ENCODE measurements at regions not wholly inside any gene's neighbourhood (a gene's known extent, or its start where the extent isn't known, plus 50 kb on each side); places are given as distances from the start of the nearest gene placed in this dataset.
"Not testable (repeated sequence)": the region's sequence is repeated elsewhere in the genome, so short reads cannot be mapped to it uniquely, and the experiment has no call there.

- DNase-seq (ENCODE audit: low read depth) = no peak
Measured at GRCh38 chr10:6729071-6729774, 149.1 kb upstream of the PRKCQ start.

GRCh38 chr10:6726924-6727323, 146.8 kb upstream of the PRKCQ start:
- no peak for DNase-seq (ENCODE audit: low read depth)

GRCh38 chr10:6722616-6723004, 142.5 kb upstream of the PRKCQ start:
- no peak for DNase-seq (ENCODE audit: low read depth)

GRCh38 chr10:6721964-6722615, 142.0 kb upstream of the PRKCQ start:
- no peak for DNase-seq (ENCODE audit: low read depth)

- no peak for DNase-seq (ENCODE audit: low read depth)
Measured at GRCh38 chr10:6721480-6721879, 141.4 kb upstream of the PRKCQ start.

GRCh38 chr10:6719561-6719960, 139.5 kb upstream of the PRKCQ start:
- DNase-seq (ENCODE audit: low read depth) = no peak

GRCh38 chr10:6718550-6718949, 138.5 kb upstream of the PRKCQ start:
- DNase-seq (ENCODE audit: low read depth) = no peak

GRCh38 chr10:6716516-6716915, 136.4 kb upstream of the PRKCQ start:
- no peak for DNase-seq (ENCODE audit: low read depth)

- no peak for DNase-seq (ENCODE audit: low read depth)
Measured at GRCh38 chr10:6713716-6714115, 133.6 kb upstream of the PRKCQ start.

GRCh38 chr10:6713120-6713519, 133.0 kb upstream of the PRKCQ start:
- DNase-seq (ENCODE audit: low read depth) = no peak

GRCh38 chr10:6711881-6712280, 131.8 kb upstream of the PRKCQ start:
- no peak for DNase-seq (ENCODE audit: low read depth)

- no peak for DNase-seq (ENCODE audit: low read depth)
Measured at GRCh38 chr10:6711408-6711841, 131.3 kb upstream of the PRKCQ start.

GRCh38 chr10:6707352-6707751, 127.3 kb upstream of the PRKCQ start:
- DNase-seq (ENCODE audit: low read depth) = no peak

- no peak for DNase-seq (ENCODE audit: low read depth)
Measured at GRCh38 chr10:6706725-6707124, 126.6 kb upstream of the PRKCQ start.

- no peak for DNase-seq (ENCODE audit: low read depth)
Measured at GRCh38 chr10:6704896-6705295, 124.8 kb upstream of the PRKCQ start.

- not testable (repeated sequence) for DNase-seq (ENCODE audit: low read depth)
Measured at GRCh38 chr10:6702833-6703232, 122.8 kb upstream of the PRKCQ start.

- no peak for DNase-seq (ENCODE audit: low read depth)
Measured at GRCh38 chr10:6702030-6702429, 122.0 kb upstream of the PRKCQ start.

- DNase-seq (ENCODE audit: low read depth) = peak; percentile 2
Measured at GRCh38 chr10:6701289-6701688, 121.2 kb upstream of the PRKCQ start.

GRCh38 chr10:6700066-6700465, 120.0 kb upstream of the PRKCQ start:
- no peak for DNase-seq (ENCODE audit: low read depth)

- no peak for DNase-seq (ENCODE audit: low read depth)
Measured at GRCh38 chr10:6699336-6699735, 119.3 kb upstream of the PRKCQ start.

GRCh38 chr10:6695519-6695918, 115.4 kb upstream of the PRKCQ start:
- DNase-seq (ENCODE audit: low read depth) = no peak

GRCh38 chr10:6694447-6695140, 114.5 kb upstream of the PRKCQ start:
- no peak for DNase-seq (ENCODE audit: low read depth)

- DNase-seq (ENCODE audit: low read depth) = no peak
Measured at GRCh38 chr10:6692856-6693255, 112.8 kb upstream of the PRKCQ start.

Measured in stimulated activated CD8-positive, alpha-beta memory T cell treated with anti-CD3 and anti-CD28 coated beads, Interleukin-4, amount 100 ng/mL, for 24 hours (primary cell).